HL-60 (cell line): ENCODE measurements at regions not wholly inside any gene's neighbourhood (a gene's known extent, or its start where the extent isn't known, plus 50 kb on each side); places are given as distances from the start of the nearest gene placed in this dataset.

Experiments used
- DNase-seq, 2 experiments: peaks; one replicate each; pipeline ENCODE4 v3.0.0-alpha.2; 2010 to 2020; ENCODE audit warnings: low read depth in 1 of 2, low spot score in 1 of 2
- H3K27ac ChIP-seq: fragments of 250-450 bp; sonication (Bioruptor Pico); replicated peaks from 2 replicates; pipeline ENCODE4 v1.5.1; 2020; ENCODE audit warnings: mild to moderate bottlenecking, moderate library complexity
- H3K27me3 ChIP-seq: fragments of 250-450 bp; sonication (Bioruptor Pico); 2 replicates; pipeline ENCODE4 v1.5.1; 2021; ENCODE audit warnings: mild to moderate bottlenecking, moderate library complexity; ENCODE audit not compliant: insufficient read depth, poor library complexity, severe bottlenecking
- H3K4me3 ChIP-seq: replicated peaks from 2 replicates; pipeline ENCODE4 v1.5.1; 2011; ENCODE audit warnings: mild to moderate bottlenecking, control low read depth, low read length; ENCODE audit not compliant: insufficient read depth
- GABPA ChIP-seq: IDR thresholded peaks from 2 replicates; pipeline ENCODE4 v1.6.1; 2012; ENCODE audit warnings: low read depth
- POLR2AphosphoS5 ChIP-seq: IDR thresholded peaks from 2 replicates; pipeline ENCODE4 v1.6.1; 2012; ENCODE audit warnings: low read depth
- REST ChIP-seq: IDR thresholded peaks from 2 replicates; pipeline ENCODE4 v1.6.1; 2012; ENCODE audit warnings: low read depth; ENCODE audit not compliant: insufficient replicate concordance
- SPI1 ChIP-seq: IDR thresholded peaks from 2 replicates; pipeline ENCODE4 v1.6.1; 2012; ENCODE audit warnings: low read depth, mild to moderate bottlenecking, borderline replicate concordance
- TF ChIP-seq, protein P1 (sequence below): IDR thresholded peaks from one replicate; pipeline ENCODE4 v1.5.1; 2011; ENCODE audit warnings: low read length, control low read depth, inconsistent platforms; ENCODE audit not compliant: insufficient read depth

DNA sequence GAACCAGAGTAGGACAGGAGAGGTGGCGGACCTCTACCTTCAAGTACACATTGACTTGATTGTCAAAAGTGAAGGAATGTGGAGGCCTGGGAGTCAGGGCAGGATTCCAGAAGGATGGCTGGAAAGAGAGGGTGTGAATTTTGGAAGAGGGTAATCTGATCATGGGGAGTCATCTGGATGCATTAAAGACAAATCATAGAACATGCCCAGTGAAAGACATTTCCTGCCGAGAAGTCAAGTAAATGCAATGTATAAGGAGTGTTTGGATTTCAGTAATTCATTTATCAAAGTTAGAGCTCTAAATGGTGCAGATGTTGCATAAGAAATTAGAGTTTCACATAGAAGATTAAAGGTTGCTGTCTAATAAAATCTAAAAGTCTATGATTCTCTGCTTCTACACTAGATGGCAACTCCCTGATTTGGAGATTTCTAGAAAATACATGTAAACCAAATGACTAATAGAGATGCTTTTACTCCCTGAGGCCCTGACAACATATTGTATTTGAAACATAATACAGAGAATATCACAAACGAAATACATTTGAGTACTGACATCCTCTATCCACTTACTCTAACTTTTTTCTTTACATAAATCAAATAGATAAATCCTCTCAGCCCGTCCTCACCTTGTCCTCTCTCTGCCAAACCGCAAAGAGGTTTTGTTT lies 91.3 kb downstream of the KCNA5 start:
- Histone ChIP-seq H3K4me3 (no peak overlapping the region), H3K27ac (no peak overlapping the region), H3K27me3 (peaks cover 3% of the 10 kb centered on the region)
- no peak for DNase-seq
- TF ChIP-seq POLR2AphosphoS5 (no peak), SPI1 (no peak), REST (no peak), GABPA (no peak)
- TF ChIP-seq, protein P1, sequence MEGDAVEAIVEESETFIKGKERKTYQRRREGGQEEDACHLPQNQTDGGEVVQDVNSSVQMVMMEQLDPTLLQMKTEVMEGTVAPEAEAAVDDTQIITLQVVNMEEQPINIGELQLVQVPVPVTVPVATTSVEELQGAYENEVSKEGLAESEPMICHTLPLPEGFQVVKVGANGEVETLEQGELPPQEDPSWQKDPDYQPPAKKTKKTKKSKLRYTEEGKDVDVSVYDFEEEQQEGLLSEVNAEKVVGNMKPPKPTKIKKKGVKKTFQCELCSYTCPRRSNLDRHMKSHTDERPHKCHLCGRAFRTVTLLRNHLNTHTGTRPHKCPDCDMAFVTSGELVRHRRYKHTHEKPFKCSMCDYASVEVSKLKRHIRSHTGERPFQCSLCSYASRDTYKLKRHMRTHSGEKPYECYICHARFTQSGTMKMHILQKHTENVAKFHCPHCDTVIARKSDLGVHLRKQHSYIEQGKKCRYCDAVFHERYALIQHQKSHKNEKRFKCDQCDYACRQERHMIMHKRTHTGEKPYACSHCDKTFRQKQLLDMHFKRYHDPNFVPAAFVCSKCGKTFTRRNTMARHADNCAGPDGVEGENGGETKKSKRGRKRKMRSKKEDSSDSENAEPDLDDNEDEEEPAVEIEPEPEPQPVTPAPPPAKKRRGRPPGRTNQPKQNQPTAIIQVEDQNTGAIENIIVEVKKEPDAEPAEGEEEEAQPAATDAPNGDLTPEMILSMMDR = no peak

DNA sequence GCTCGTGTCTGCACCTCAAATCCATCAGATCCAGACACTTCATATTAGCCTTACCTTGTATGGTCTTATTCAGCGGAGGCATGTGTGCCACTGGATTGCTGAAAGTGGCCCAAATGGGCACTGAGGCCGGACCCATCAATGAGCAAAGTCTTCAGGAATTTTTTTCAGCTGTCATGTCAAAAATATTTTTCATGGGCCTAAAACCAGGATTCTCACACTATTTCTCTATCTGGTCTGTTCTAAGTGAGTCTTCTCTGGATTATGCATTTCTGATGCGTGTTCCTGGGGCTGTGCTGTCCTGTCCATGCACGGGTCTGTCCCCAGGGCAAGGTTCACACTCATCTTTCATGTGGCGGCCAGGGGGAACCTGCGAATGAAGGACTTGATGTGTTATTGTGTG lies 94.6 kb downstream of the KCNA5 start:
- no peak for DNase-seq
- H3K27ac ChIP-seq = no peak overlapping the region
- no peak overlapping the region for H3K4me3 ChIP-seq
- no peak for TF ChIP-seq GABPA
- TF ChIP-seq, protein P1 = no peak
- no peak for TF ChIP-seq REST
- TF ChIP-seq POLR2AphosphoS5 = no peak
- TF ChIP-seq SPI1 = no peak
- peaks cover 3% of the 10 kb centered on the region for H3K27me3 ChIP-seq

GRCh38 chr12:5138845-5139244 lies 95.2 kb downstream of the KCNA5 start:
- H3K27me3 ChIP-seq = peaks cover 3% of the 10 kb centered on the region
- TF ChIP-seq REST (no peak), POLR2AphosphoS5 (no peak)
- no peak overlapping the region for H3K4me3 ChIP-seq
- no peak overlapping the region for H3K27ac ChIP-seq
- no peak for DNase-seq
